ENCODE measurements at regions not wholly inside any gene's neighbourhood (a gene's known extent, or its start where the extent isn't known, plus 50 kb on each side); places are given as distances from the start of the nearest gene placed in this dataset.

GRCh38 chr9:117486426-117486825, 71.6 kb upstream of the ASTN2 start:
- no peak for TF ChIP-seq CTCF (conservative IDR thresholded peaks at IDR 0.05)
- TF ChIP-seq ZFX (IDR thresholded peaks at IDR 0.05), result no peak
